B cell (primary cell): ENCODE measurements at regions not wholly inside any gene's neighbourhood (a gene's known extent, or its start where the extent isn't known, plus 50 kb on each side); places are given as distances from the start of the nearest gene placed in this dataset.

Experiments
- ATAC-seq: fragments of 200-7000 bp; cut with Tn5 transposase; one replicate; pipeline ENCODE4 v1.10.0; 2021; ENCODE audit warnings: low read depth, mild to moderate bottlenecking, moderate number of reproducible peaks, moderate library complexity
- CTCF ChIA-PET: fragments of 350-600 bp; sonication (Branson Sonifier 250); formaldehyde crosslinking; loops from one replicate; lab custom pipeline; 2021; ENCODE audit warnings: antibody characterized with exemption, inconsistent platforms; lab: Charles Lee
- POLR2A ChIA-PET: fragments of 350-600 bp; sonication (Branson Sonifier 250); formaldehyde crosslinking; loops from one replicate; lab custom pipeline; 2021; ENCODE audit warnings: antibody characterized with exemption; lab: Charles Lee
- DNase-seq: peaks from one replicate; pipeline ENCODE4 v3.0.0; 2013
- H2AFZ ChIP-seq: 2 replicates; pipeline ENCODE4 v1.6.1; 2012; ENCODE audit warnings: mild to moderate bottlenecking, low read depth, low read length; ENCODE audit not compliant: insufficient read depth, poor library complexity, severe bottlenecking
- H3K27ac ChIP-seq, 2 donors: 1 replicate in 1 of 2; 2 replicates in 1 of 2; pipeline ENCODE4 v1.5.1; 2012 to 2013; ENCODE audit warnings: low read length in 2 of 2, mild to moderate bottlenecking in 2 of 2, moderate library complexity in 1 of 2
- H3K27me3 ChIP-seq, 4 experiments: fragments of 200-600 bp in 1 of 4; sonication (generic) in 1 of 4; replicated peaks in 1 of 4; 1 replicate in 2 of 4; 2 replicates in 2 of 4; pipeline versions ENCODE4 v1.6.1 to v1.7.0; 2013 to 2016; ENCODE audit warnings: low read length in 3 of 4, mild to moderate bottlenecking in 2 of 4, mixed read lengths in 1 of 4, moderate library complexity in 1 of 4; ENCODE audit not compliant: insufficient read depth in 4 of 4, control insufficient read depth in 3 of 4; ENCODE audit errors: control extremely low read depth in 1 of 4
- H3K36me3 ChIP-seq, 2 experiments: replicated peaks in 1 of 2; 1 replicate in 1 of 2; 2 replicates in 1 of 2; pipeline versions ENCODE4 v1.6.1 to v1.7.1; 2013; ENCODE audit warnings: low read length in 1 of 2; ENCODE audit not compliant: insufficient read depth in 2 of 2, control insufficient read depth in 1 of 2; ENCODE audit errors: control extremely low read depth in 1 of 2, extremely low read depth in 1 of 2
- H3K4me1 ChIP-seq, 2 donors: fragments of 200-600 bp in 1 of 2; sonication (generic) in 1 of 2; 1 replicate in 1 of 2; 2 replicates in 1 of 2; pipeline versions ENCODE4 v1.5.1 to v1.6.1; 2013 to 2017; ENCODE audit warnings: low read length in 2 of 2; ENCODE audit not compliant: control insufficient read depth in 2 of 2, insufficient read depth in 2 of 2
- H3K4me2 ChIP-seq: replicated peaks from 2 replicates; pipeline ENCODE3; 2012; ENCODE audit warnings: mild to moderate bottlenecking, low read depth, low read length; ENCODE audit not compliant: poor library complexity, severe bottlenecking
- H3K4me3 ChIP-seq, 5 experiments: fragments of 200-600 bp in 1 of 5; sonication (generic) in 1 of 5; 1 replicate in 3 of 5; 2 replicates in 2 of 5; pipeline versions ENCODE4 v1.5.1 to v1.7.0; 2011 to 2016; ENCODE audit warnings: low read length in 4 of 5, mild to moderate bottlenecking in 4 of 5, low read depth in 2 of 5, control low read depth in 1 of 5, moderate library complexity in 1 of 5; ENCODE audit not compliant: insufficient read depth in 1 of 5; ENCODE audit errors: control extremely low read depth in 1 of 5, extremely low read depth in 1 of 5
- H3K79me2 ChIP-seq: fragments of 200-600 bp; sonication (generic); one replicate; pipeline ENCODE4 v1.6.0; 2016; ENCODE audit warnings: low read length; ENCODE audit not compliant: control insufficient read depth, insufficient read depth
- H3K9ac ChIP-seq: fragments of 200-600 bp; sonication (generic); 2 replicates; pipeline ENCODE4 v1.6.1; 2017; ENCODE audit warnings: mild to moderate bottlenecking, low read length, moderate library complexity
- H3K9me3 ChIP-seq, 3 donors: one replicate each; pipeline versions ENCODE4 v1.6.1 to v1.7.1; 2013; ENCODE audit warnings: low read length in 2 of 3; ENCODE audit not compliant: control insufficient read depth in 2 of 3, insufficient read depth in 1 of 3; ENCODE audit errors: control extremely low read depth in 1 of 3
- H4K20me1 ChIP-seq: 2 replicates; pipeline ENCODE4 v1.6.0; 2012; ENCODE audit warnings: mild to moderate bottlenecking, low read length; ENCODE audit not compliant: insufficient read depth, control insufficient read depth, poor library complexity, severe bottlenecking
- H3K27ac Mint-ChIP-seq: one replicate; pipeline ENCODE4 v1.8.0; 2021; ENCODE audit warnings: mixed read lengths
- H3K27me3 Mint-ChIP-seq: one replicate; pipeline ENCODE4 v1.8.0; 2021; ENCODE audit warnings: mixed read lengths
- H3K4me1 Mint-ChIP-seq: one replicate; pipeline ENCODE4 v1.8.0; 2021; ENCODE audit warnings: mixed read lengths
- H3K4me3 Mint-ChIP-seq: one replicate; pipeline ENCODE4 v1.8.0; 2021; ENCODE audit warnings: mixed read lengths
- H3K9me3 Mint-ChIP-seq: one replicate; pipeline ENCODE4 v1.8.0; 2022; ENCODE audit warnings: mixed read lengths; ENCODE audit not compliant: insufficient read depth
- CTCF ChIP-seq: fragments of 200-600 bp; IDR thresholded peaks from one replicate; pipeline ENCODE4 v1.8.0; 2022; ENCODE audit warnings: antibody characterized with exemption, mild to moderate bottlenecking
- EZH2 ChIP-seq: IDR thresholded peaks from 2 replicates; pipeline ENCODE4 v1.6.1; 2012; ENCODE audit warnings: borderline replicate concordance, low read depth, mild to moderate bottlenecking, moderate library complexity, low read length; ENCODE audit not compliant: insufficient read depth, poor library complexity, severe bottlenecking
- WGBS: methylation state at CpG from one replicate; pipeline ENCODE4 v1.1.5; 2013; ENCODE audit warnings: missing lambda C conversion rate; ENCODE audit not compliant: insufficient coverage; 5-methylcytosine and 5-hydroxymethylcytosine counted together
- intact Hi-C: fragments of 100-400 bp; cut with micrococcal nuclease; formaldehyde crosslinking; loops from one replicate; pipeline ENCODE4 v1.10.0; 2022

- 94% methylated on average over 7 of the region's 8 CpGs for WGBS
These were observed 177.4 kb upstream of the NECTIN1 start for GRCh38 chr11:119906376-119906775.

GRCh38 chr11:119905162-119905561 lies 176.2 kb upstream of the NECTIN1 start:
- Mint-ChIP-seq H3K27ac (no peak overlapping the region), H3K27me3 (peaks cover 14% of the 10 kb centered on the region), H3K4me1 (no peaks in the 10 kb centered on the region), H3K4me3 (no peak overlapping the region), H3K9me3 (no peaks in the 10 kb centered on the region)
- no peak overlapping the region for H3K4me2 ChIP-seq
- H3K27ac ChIP-seq = no peak overlapping the region
- no peak overlapping the region for H3K9ac ChIP-seq
- H3K4me3 ChIP-seq = no peak overlapping the region
- ChIA-PET POLR2A (no interaction called here), CTCF (no interaction called here)
- H3K9me3 ChIP-seq = no peaks in the 10 kb centered on the region
- H3K79me2 ChIP-seq = no peaks in the 10 kb centered on the region
- no peak overlapping the region for H2AFZ ChIP-seq
- intact Hi-C loops = no loop called here
- H3K36me3 ChIP-seq = no peaks in the 10 kb centered on the region
- no peaks in the 10 kb centered on the region for H3K4me1 ChIP-seq
- ATAC-seq = no peak
- 81% methylated on average over 4 of the region's 4 CpGs for WGBS
- no peak for DNase-seq
- no peaks in the 10 kb centered on the region for H4K20me1 ChIP-seq
- TF ChIP-seq EZH2 = no peak
- TF ChIP-seq CTCF = no peak
- no peaks in the 10 kb centered on the region for H3K27me3 ChIP-seq

More at GRCh38 chr11:119906376-119906775, 177.4 kb upstream of the NECTIN1 start:
- Histone ChIP-seq H3K4me3 (no peak overlapping the region), H3K9ac (no peak overlapping the region), H3K79me2 (no peaks in the 10 kb centered on the region), H2AFZ (no peak overlapping the region), H3K9me3 (no peaks in the 10 kb centered on the region), H3K36me3 (no peaks in the 10 kb centered on the region), H3K27me3 (no peaks in the 10 kb centered on the region), H4K20me1 (no peaks in the 10 kb centered on the region), H3K4me2 (no peak overlapping the region), H3K4me1 (no peaks in the 10 kb centered on the region), H3K27ac (no peak overlapping the region)
- intact Hi-C loops = no loop called here
- TF ChIP-seq CTCF = no peak
- TF ChIP-seq EZH2 = no peak
- ATAC-seq (no peak), DNase-seq (no peak)
- H3K4me3 Mint-ChIP-seq = no peak overlapping the region
- H3K4me1 Mint-ChIP-seq = no peaks in the 10 kb centered on the region
- peaks cover 14% of the 10 kb centered on the region for H3K27me3 Mint-ChIP-seq
- ChIA-PET POLR2A (no interaction called here), CTCF (no interaction called here)
- no peaks in the 10 kb centered on the region for H3K9me3 Mint-ChIP-seq
- H3K27ac Mint-ChIP-seq = no peak overlapping the region
